Brain microvascular endothelial cell (primary cell): ENCODE measurements at regions not wholly inside any gene's neighbourhood (a gene's known extent, or its start where the extent isn't known, plus 50 kb on each side); places are given as distances from the start of the nearest gene placed in this dataset.

Source experiments
- DNase-seq: peaks from one replicate; pipeline ENCODE4 v3.0.0-alpha.2; 2020
- H3K27ac ChIP-seq: fragments of 250-450 bp; sonication (Bioruptor Pico); 2 replicates; pipeline ENCODE4 v1.5.1; 2020; ENCODE audit warnings: mild to moderate bottlenecking, moderate library complexity
- H3K27me3 ChIP-seq: fragments of 250-450 bp; sonication (Bioruptor Pico); replicated peaks from 2 replicates; pipeline ENCODE4 v1.5.1; 2020; ENCODE audit warnings: mild to moderate bottlenecking
- H3K36me3 ChIP-seq: fragments of 250-450 bp; sonication (Bioruptor Pico); replicated peaks from 2 replicates; pipeline ENCODE4 v1.5.1; 2020; ENCODE audit warnings: mild to moderate bottlenecking
- H3K4me3 ChIP-seq: 2 replicates; pipeline ENCODE4 v1.5.1; 2011; ENCODE audit warnings: low read depth, mild to moderate bottlenecking, control low read depth, low read length, moderate library complexity
- CTCF ChIP-seq: IDR thresholded peaks from 2 replicates; pipeline ENCODE4 v1.5.1; 2011; ENCODE audit warnings: low read depth, mild to moderate bottlenecking, moderate library complexity, low read length, control low read depth, inconsistent platforms; ENCODE audit errors: missing control alignments
- in situ Hi-C: cut with HindIII; loops from 2 replicates; pipeline ENCODE4 v1.10.0; 2017; ENCODE audit warnings: low sequenced_read_pairs, low pct_ligation_motif_present

DNA sequence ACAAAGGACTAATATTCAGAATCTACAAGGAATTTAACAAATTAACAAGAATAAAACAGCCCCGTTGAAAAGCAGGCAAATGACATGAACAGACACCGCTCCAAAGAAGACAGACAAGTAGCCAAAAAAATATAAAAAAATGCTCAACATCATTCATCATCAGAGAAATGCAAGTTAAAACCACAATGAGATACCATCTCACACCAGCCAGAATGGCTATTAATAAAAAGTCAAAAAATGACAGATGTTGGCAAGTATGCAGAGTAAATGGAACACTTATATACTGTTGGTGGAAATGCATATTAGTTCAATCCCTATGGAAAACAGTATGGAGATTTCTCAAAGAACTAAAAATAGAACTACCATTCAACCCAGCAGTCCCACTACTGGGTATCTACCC, 302.7 kb upstream of the RGMB start:
- TF ChIP-seq CTCF, result no peak
- in situ Hi-C loops, result no loop called here
- no peak for DNase-seq

DNA sequence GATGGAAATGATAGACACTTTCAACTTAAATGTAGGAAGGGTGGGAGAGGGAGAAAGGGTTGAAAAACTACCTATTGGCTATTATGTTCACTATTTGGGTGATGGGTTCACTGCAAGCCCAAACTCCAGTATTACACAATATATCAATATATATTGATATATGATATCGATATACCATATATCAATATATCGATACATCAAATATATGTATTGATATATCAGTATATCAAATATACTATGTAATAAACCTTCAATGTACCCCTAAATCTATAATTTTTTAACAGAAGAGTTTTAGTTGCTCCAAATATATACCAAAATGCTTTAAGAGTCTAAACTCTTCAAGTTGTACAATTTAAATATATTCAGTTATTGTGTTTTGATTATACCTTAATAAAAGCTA, 302.0 kb upstream of the RGMB start:
- in situ Hi-C loops, result no loop called here
- no peak for DNase-seq

More for the DNA sequence above, 302.7 kb upstream of the RGMB start:
- Histone ChIP-seq H3K36me3 (no peaks in the 10 kb centered on the region), H3K27ac (no peak overlapping the region), H3K27me3 (no peaks in the 10 kb centered on the region), H3K4me3 (no peak overlapping the region)

GRCh38 chr5:98474216-98474615, 299.2 kb upstream of the RGMB start:
- in situ Hi-C loops, result no loop called here
- Histone ChIP-seq H3K27me3 (no peaks in the 10 kb centered on the region), H3K27ac (no peak overlapping the region), H3K36me3 (no peaks in the 10 kb centered on the region), H3K4me3 (no peak overlapping the region)
- no peak for TF ChIP-seq CTCF
- no peak for DNase-seq

More for the DNA sequence above, 302.0 kb upstream of the RGMB start:
- Histone ChIP-seq H3K27ac (no peak overlapping the region), H3K27me3 (no peaks in the 10 kb centered on the region), H3K36me3 (no peaks in the 10 kb centered on the region), H3K4me3 (no peak overlapping the region)
- TF ChIP-seq CTCF, result no peak

DNA sequence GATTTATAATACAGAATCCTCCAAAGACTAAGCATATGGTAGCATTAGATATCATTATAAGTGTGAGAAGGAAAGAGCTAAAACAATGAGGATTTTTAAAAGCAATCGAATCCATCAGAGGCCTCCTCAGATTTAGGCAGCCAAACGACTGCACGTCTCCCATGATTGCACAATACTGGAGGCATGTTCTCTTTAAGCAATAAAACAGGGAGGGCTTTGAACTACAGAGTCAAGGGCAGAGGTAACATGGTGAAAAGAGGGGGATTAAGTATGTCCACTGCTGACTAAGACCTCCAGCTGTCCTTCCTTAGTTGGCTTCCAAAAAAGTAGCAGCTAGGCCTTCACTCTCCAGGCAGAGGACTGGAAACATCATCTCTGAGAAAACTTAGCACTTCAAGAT, 298.7 kb upstream of the RGMB start:
- H3K36me3 ChIP-seq, result no peaks in the 10 kb centered on the region
- no peak overlapping the region for H3K4me3 ChIP-seq
- H3K27ac ChIP-seq, result no peak overlapping the region
- H3K27me3 ChIP-seq, result no peaks in the 10 kb centered on the region
- no peak for DNase-seq
- no peak for TF ChIP-seq CTCF
- in situ Hi-C loops, result no loop called here

GRCh38 chr5:98482321-98483300, 290.9 kb upstream of the RGMB start:
- Histone ChIP-seq H3K27me3 (no peaks in the 10 kb centered on the region), H3K36me3 (no peaks in the 10 kb centered on the region), H3K4me3 (no peak overlapping the region), H3K27ac (no peak overlapping the region)
- no peak for TF ChIP-seq CTCF
- in situ Hi-C loops, result no loop called here
- no peak for DNase-seq

GRCh38 chr5:98483301-98483685, 290.2 kb upstream of the RGMB start:
- Histone ChIP-seq H3K27me3 (no peaks in the 10 kb centered on the region), H3K27ac (no peak overlapping the region), H3K36me3 (no peaks in the 10 kb centered on the region), H3K4me3 (no peak overlapping the region)
- no peak for DNase-seq
- in situ Hi-C loops, result no loop called here
- TF ChIP-seq CTCF, result no peak
